GM12891 (cell line): ENCODE measurements at regions not wholly inside any gene's neighbourhood (a gene's known extent, or its start where the extent isn't known, plus 50 kb on each side); places are given as distances from the start of the nearest gene placed in this dataset.

Experiments used
- POLR2A ChIP-seq: IDR thresholded peaks from 2 replicates; pipeline ENCODE4 v1.6.1; 2011; ENCODE audit warnings: low read depth, low read length, control low read depth
- POLR2AphosphoS5 ChIP-seq: IDR thresholded peaks from 2 replicates; pipeline ENCODE4 v1.6.1; 2011; ENCODE audit warnings: low read depth, low read length, control low read depth
- TAF1 ChIP-seq: IDR thresholded peaks from 2 replicates; pipeline ENCODE4 v1.6.1; 2011; ENCODE audit warnings: low read depth, low read length, control low read depth

- TF ChIP-seq POLR2AphosphoS5 (no peak), TAF1 (no peak), POLR2A (no peak)
These were observed 192.5 kb upstream of the MAN1A1 start for GRCh38 chr6:119542037-119542436.
